GM21390 (cell line): ENCODE measurements at regions not wholly inside any gene's neighbourhood (a gene's known extent, or its start where the extent isn't known, plus 50 kb on each side); places are given as distances from the start of the nearest gene placed in this dataset.

Source experiments
- ATAC-seq: cut with Tn5 transposase; IDR thresholded peaks from one replicate; pipeline ENCODE4 v1.9.1; 2021; ENCODE audit not compliant: unreplicated experiment

DNA sequence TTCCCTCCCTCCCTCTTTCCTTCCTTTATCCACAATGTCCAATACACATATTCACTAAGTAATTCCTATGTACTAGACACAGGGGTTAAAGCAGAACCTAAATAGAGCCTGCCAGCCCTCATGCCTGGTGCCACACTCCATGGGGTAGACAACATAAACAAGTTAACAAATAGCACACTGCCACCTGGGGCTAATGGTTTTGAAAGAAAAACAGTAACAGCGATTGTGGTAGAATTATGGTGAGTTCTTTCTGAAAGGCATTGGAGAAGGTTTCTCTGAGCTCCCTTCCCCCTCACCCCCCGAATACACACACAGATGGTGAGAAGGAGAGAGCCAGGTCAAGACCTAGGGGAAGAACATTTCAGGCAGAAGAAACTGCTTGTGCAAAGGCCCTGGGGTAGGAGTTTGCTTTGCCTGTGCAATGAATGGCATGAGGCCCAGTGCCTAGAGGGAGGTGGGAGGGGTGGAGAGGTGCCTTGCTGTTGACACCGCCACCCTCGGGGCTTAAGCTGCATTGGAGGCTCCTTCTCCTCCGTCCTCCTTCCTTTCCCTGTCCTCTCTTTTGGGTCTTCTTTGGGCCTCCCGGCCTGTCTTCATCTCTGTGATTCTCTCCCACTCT lies 502.4 kb upstream of the SULF2 start:
- no peak for ATAC-seq

DNA sequence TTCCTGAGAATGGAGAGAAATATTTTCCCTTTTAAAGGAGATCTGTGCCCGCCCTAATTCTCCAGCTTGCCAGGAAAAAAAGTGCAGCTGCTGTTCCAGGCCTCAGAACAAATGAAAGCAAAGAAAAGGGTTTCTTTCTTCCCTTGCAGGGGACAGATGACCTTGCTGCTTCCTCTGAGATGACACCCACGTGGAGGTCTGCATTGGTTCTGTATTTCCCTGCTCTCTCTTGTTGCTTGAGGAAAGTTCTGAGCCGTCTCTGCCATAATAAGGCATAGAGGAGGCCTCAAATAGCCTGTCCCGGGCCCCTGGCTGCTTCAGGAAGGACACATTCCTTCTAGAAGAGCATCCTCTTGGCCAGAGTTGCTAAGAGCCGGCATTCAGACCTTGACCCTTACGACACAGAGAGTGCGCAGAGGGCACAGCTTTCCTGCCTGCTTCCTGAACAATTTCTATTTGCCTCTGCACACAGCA lies 501.8 kb upstream of the SULF2 start:
- ATAC-seq, result no peak

DNA sequence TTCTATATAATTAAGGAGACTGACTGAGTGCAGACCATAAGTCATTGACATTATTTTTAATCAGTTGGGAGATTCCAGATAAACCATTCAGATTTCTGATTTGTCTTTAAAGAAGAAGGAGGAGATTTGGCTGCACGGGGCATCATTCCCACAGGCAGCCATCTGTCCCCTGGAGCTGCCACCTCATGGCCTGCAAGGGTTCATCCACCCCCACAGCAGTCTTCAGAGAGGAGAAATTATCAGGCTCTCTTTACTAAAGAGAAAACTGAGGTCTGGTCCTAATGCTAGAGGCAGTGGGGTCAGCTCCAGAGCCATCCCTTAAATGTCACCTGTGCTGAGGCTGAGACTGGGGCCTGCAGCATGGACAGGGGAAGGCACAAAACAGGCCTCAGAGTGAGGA lies 501.3 kb upstream of the SULF2 start:
- no peak for ATAC-seq

DNA sequence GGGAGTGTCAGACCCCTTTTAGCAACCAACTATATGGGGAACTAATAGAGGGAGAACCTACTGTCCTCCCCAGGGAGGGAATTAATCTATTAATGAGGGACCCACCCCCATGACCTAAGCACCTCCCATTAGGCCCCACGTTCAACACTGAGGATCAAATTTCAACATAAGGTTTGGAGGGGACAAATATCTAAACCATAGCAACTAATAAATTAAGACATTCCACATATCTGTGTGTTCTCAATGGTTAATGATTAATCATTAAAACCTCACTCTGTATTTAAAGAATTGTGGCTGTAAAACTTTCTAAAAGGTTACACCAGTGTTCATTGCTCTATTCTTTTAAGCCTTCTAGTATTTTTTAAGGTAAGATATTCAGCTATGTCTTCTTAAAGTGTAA lies 500.4 kb upstream of the SULF2 start:
- no peak for ATAC-seq

DNA sequence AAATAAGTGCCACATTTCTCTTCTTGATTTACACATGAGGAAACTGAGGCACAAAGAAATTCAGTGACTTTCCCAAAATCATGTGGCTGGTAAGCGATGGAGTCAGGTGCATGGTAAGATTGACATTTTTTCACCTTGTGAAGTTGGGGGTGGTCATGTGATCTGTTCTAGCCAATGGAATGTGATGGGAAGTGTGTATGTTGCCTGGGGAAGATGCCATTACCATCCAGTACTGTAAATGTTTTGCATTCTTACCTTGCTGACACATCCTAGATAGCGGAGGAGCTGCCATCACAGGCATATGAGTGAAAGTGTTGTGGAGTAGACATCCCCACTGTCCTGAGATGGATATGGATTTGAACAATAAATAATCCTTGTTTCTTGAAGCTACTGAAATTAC lies 499.6 kb upstream of the SULF2 start:
- ATAC-seq, result no peak

DNA sequence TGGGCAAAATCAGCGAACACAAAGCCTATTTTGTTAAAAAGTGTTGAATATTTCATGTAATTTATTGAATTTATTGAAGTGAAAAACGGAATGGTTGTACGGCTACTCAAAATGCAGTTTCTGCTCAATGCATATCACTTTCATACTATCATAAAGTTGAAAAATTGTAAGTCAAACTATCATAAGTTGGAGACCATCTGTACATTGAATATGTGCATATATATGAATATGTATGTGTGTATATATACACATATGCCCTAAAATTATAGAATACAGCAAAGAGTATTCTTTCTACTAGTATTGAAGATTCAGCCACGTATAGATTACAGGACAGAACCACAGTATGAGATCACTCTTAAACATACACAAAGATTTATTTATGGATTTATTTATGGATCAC lies 499.0 kb upstream of the SULF2 start:
- no peak for ATAC-seq

DNA sequence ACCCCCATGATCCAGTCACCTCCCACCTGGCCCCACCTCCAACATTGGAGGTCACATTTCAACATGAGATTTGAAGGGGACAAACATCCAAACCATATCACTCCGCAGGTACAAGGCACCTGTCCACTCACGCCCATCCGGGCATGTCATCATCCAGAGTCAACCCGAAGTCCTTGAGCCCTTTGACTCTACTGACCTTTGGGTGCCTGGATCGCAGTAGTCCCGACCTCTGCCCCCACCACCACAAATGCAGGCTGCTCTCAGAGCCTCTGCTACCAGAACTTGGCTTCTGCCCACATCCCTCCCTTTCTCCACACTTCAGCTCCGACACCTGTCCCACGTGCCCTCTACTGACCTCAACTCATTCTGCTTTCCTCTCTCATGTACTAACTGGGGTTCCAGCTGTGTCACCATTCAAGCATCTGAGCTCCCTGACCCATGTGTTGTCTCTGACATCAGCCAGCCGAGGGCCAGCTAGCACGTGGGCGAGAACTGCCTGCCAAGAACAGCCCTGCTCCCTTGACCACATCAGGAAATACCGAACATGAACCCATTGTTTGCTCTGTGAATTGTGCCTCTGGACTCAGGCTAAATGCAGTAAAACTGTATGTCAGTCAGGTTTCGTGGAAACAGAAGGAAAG lies 498.3 kb upstream of the SULF2 start:
- no peak for ATAC-seq

DNA sequence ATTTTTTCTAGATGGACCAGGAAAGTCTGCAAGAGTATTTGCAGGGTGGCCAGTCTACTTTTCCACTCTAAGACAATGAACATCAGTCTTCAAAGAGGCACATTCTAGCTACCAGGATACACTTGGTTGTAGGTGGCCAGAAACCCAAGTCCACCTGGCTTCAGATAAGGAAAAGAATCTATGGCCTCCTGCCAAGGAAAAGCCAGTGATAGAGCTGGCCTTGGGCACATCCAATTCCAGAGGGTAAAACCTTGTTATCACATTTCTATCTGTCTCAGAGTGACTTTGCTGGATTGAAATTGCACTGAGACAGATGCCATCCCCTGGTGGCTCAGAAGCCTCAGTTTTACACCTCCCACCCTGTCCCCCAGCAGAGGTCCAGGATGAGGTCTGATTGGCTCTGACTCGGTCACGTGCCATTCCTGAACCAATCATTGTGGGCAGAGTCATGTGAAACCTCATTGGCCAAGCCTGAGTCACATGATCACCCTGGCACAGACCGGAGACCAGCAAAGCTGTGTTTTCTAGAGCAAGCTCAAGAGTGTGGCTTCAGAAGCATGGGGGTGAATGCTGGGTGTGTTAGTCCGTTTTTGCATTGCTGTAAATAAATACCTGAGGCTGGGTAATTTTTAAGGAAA lies 497.4 kb upstream of the SULF2 start:
- no peak for ATAC-seq

DNA sequence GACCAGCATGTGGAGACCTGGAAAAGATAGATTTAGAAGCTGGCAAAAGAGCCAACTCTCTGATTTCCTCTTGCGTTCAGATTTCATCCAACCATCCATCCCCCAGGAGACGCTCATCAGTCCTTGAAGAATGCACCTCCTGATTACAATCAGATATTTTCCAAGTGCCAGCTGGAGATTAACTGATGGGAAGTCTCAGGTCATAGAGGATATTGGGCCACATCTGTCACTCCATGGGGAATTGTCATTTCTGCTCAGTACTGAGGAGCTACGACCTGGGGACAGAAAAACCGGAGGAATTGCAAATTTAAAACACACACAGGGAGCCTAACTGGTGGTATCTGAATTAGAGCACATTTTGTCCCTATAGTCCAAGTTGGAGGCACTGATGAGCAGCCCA lies 496.2 kb upstream of the SULF2 start:
- ATAC-seq, result no peak

DNA sequence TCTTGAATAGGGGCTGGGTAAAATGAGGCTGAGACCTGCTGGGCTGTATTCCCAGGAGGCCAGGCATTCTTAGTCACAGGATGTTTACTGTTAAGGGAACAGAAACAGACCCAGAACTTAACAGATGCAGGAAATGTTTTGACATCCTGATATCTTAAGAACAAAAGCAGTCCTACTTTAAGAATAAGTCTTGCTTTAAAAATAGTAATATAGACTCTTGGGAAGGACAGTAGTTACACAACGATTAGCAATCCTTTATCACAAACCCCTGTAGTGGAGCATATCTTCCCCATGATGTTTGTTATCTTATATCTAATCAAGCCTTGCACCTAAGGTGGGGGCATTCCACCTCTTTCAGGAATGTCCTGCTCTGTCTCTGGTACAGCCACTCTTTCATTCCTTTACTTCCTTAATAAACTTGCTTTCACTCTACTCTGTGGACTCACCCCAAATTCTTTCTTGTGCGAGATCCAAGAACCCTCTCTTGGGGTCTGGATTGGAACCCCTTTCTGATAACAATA lies 493.7 kb upstream of the SULF2 start:
- ATAC-seq, result no peak

DNA sequence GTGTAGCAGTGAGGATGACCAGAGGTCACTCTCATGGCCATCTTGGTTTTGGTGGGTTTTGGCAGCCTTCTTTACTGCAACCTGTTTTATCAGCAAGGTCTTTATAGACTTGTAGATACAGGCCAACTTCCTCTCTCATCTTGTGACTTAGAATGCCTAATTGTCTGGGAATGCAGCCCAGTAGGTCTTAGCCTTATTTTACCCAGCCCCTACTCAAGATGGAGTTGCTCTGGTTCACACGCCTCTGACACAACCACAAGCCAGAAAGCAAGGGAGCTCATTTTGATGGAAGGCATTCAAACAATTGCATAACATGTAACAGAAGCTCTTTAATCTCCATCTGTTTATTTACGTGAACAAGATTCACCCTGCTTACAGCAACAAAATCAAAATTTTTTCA lies 492.0 kb upstream of the SULF2 start:
- ATAC-seq, result no peak

DNA sequence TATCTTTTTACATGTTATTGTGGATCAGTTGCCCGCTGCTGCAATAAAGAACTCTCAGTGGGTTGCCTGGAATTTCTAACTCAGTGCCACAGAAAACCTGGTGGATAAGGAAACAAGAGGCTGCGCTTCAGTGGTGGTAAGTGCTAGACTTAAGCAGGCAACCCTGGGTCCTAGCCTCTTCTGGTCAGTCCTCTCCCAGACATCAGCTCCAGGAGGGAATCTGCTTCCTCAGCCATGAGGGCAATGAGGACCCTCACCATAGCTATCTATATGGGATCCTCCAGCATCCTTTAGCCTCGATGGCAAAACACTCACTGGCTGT lies 490.7 kb upstream of the SULF2 start:
- ATAC-seq, result no peak

DNA sequence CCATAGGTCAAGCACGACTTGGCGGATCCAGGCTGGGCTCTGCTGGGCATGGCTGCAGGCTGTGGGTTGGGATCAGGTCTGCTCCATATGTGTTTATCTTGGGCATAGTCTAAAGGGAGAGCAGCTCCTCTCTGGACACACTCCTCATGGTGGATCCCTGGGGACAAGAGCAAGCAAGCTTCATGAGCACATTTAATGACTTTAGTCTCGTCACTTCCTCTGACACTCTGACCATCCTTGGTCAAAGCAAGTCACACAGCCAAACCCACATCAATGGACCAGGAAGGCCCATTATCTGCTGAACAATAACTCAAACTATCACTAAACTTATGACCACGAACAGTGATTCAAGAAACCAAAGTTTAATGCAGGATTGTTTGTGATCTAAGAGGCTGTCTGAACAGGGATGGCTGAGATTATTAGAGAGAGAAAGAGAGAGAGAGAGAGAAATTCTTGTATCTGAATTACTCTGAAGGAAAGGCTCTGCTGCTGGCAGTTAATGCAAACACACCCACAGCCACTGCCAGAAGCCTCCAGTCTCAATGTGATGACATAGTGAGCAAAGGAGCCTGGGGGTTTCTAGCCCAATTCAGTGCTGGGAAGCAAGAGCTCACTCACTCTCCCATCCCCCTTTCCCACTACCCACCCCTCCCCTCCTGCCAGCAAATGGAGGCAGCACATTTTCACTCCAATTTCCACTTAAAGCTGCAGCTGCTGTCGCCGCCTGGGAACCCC lies 490.2 kb upstream of the SULF2 start:
- ATAC-seq, result no peak

DNA sequence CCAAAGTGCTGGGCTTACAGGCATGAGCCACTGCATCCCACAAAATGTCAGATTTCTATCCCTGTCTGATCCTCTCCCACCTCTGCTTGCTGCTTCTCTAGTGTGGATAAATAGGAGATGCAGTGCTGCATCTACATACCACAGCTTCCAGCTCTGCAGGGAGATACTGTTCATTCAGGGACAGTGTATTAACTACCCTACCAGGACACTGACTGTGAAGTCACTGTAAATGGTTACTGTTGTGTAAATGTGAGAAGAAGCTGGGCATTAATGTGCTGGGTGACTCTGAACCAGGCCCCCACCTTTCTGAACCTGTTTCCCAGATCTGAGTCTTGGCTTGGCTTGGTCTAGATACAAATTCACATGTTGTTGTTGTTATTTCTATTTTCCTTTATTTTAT lies 488.6 kb upstream of the SULF2 start:
- ATAC-seq, result no peak

DNA sequence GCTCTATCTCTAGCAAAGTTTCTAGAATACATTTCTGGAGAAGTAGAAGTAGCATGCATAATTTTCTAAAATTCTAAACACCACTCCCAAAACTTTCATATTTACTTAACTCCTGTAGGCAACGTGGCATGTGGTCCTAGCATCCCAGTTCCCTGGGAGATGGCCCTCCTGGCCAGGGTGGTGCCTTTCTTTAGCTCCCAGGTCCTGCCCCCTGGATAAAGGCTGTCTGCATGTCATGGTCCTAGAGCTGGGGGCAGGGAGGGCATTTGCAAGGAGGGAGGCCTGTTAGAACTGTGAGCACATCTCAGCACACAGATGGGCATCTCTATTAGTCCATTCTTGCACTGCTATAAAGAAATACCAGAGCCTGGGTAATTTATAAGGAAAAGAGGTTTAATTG lies 485.6 kb upstream of the SULF2 start:
- ATAC-seq, result no peak

DNA sequence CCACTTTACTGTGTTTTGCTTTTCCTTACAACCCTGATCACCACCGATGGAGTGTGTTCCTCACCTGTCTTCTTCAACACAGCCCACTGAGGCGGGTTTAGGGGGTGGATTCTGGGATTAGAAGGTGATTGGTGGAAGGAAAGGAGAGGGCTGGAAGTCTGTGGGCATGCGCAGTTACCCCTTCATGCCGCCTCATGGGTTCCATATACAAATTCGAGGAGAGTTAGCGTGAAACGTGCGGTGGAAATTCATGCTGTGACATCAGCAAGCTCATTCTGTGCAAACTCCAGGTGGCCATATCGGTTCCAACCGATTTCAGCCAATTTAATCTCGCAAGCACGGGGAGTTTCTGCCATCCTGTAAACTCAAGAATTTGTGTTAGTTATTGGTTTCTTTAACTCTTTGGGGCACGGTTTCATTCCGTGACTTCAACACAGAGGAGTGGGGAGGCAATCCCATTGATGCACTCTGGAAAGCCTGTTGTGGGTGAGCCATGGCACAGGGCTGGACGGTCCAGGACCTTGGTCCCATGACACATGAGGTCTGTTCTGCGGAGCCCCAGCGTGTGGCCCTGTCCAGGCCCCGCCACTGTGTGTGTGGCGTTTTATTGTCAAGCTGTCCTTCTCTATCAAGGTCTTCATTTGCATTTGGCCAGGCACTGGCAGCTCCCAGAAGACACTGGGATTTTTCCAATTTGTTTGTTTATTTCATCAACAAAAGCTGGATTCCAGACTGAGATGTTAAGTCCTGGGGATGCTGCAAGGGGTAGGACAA lies 482.8 kb upstream of the SULF2 start:
- no peak for ATAC-seq

DNA sequence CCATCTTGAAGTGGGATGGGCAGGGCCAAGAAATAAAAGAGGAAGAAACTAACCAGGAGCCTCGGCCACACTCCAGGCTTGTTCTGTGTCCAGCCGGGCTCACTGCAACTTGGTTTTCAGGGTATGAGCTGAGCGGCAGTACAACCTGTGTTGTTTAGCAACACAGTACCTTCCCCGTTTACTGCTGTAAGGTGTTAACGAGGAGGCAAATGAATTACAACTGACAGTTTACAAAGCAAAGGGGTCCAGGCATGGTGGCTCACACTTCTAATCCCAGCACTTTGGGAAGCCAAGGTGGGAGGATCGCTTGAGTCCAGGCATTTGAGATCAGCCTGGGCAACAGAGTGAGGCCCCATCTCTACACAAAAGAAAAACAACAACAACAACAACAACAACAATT lies 481.3 kb upstream of the SULF2 start:
- ATAC-seq, result no peak

DNA sequence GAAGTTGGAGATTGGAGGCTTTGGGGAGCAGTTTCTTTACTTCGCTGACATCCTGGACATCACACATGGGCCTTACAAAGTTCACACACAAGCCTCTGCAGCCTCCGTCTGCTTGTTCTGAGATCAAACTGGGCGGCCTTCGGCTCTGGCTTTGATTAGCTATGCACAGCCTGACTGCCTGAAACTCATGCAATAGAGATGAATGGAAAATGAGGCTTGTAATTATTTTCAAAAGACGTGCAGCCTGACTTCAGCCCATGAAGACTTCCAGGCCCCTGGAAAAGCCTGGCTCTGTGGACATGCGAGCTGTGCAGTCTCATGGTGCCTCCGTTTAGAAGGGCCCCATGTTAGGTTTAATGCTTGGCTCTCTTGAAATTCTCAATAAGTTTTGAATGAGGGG lies 480.5 kb upstream of the SULF2 start:
- ATAC-seq, result no peak

DNA sequence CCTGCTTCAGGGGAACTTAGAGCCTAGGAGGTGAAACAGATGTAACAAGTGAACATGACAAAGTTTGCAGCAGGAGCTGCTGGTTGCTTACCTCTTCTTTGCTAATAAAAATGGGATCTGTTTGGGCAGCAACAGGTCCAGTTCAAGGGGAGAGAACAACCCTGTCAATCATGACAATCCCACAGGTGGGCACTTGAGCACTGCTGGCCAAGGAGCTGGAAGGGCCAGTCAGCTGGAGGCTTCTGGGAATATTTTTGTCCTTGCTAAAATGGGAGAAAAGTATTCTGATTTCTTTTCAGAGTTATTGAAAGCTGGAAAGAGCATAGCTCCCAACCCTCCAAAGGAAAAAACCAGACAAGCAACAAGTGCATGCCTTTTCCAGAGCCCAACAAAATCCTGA lies 477.7 kb upstream of the SULF2 start:
- no peak for ATAC-seq

DNA sequence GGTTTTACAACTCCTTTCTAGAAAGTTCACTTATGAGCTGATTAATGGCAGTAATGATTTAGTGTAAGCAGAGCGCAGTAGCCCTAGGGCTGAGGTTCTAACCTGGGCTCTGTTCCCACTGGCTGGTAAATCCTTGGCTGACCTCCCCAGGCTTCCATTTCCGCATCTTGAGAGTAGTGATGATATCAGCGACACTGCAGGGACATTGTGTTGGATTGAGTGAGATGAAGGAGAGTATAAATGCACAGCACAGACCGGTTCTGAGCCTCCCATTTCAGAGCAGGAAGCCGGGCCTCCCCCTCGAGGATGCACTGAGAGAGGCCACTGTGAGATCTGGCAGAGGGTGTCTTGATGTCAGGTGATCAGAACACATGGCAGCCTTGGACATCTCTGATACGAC lies 477.2 kb upstream of the SULF2 start:
- ATAC-seq, result no peak

DNA sequence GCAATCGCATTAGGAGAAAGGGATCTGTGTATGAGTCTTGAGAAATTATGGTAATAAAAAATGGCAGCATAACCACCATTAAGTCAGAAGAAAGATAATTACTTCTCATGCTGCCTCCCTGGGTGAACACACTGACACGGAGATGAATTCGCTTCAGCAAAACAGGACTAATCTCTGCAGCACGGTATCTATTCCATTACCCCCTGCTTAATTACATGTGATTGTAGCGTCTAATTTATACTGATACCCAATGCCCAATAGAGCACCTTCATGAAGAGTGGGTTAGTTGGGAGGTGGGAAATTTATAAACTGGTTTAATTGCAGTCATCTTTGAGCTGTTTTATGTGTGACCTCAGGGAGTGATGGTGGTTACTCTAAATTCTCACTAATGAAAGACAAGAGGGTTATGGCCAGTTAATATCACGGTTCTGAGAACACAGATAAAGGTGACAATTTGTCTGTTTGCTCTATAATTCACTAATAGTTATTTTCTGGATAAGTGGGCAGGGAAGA lies 476.2 kb upstream of the SULF2 start:
- ATAC-seq, result no peak
